Effector memory CD8-positive, alpha-beta T cell (primary cell): ENCODE measurements at regions not wholly inside any gene's neighbourhood (a gene's known extent, or its start where the extent isn't known, plus 50 kb on each side); places are given as distances from the start of the nearest gene placed in this dataset.

Source experiments
- ATAC-seq: fragments of 150-1000 bp; cut with Tn5 transposase; replicated peaks from 2 replicates; pipeline ENCODE4 v1.10.0; 2021; ENCODE audit warnings: mild to moderate bottlenecking, moderate library complexity
- DNase-seq, 3 experiments: peaks; one replicate each; pipeline ENCODE4 v3.0.0; 2021
- H3K27ac Mint-ChIP-seq, 2 donors: one replicate each; pipeline ENCODE4 v1.8.0; 2022; ENCODE audit warnings: mild to moderate bottlenecking in 2 of 2, mixed read lengths in 2 of 2, moderate library complexity in 2 of 2
- H3K27me3 Mint-ChIP-seq, 2 donors: one replicate each; pipeline ENCODE4 v1.8.0; 2022; ENCODE audit warnings: mixed read lengths in 2 of 2
- H3K36me3 Mint-ChIP-seq: one replicate; pipeline ENCODE4 v1.8.0; 2022; ENCODE audit warnings: mild to moderate bottlenecking, moderate library complexity, mixed read lengths; ENCODE audit not compliant: insufficient read depth
- H3K4me1 Mint-ChIP-seq, 2 donors: one replicate each; pipeline ENCODE4 v1.8.0; 2022; ENCODE audit warnings: low read depth in 2 of 2, mixed read lengths in 2 of 2
- H3K4me3 Mint-ChIP-seq, 2 donors: one replicate each; pipeline ENCODE4 v1.8.0; 2022; ENCODE audit warnings: mild to moderate bottlenecking in 2 of 2, mixed read lengths in 2 of 2, moderate library complexity in 2 of 2
- H3K9me3 Mint-ChIP-seq, 2 donors: one replicate each; pipeline ENCODE4 v1.8.0; 2022; ENCODE audit warnings: mixed read lengths in 2 of 2

GRCh38 chr3:22585911-22586310 is 617.2 kb upstream of the UBE2E2 start:
- H3K27ac Mint-ChIP-seq, result no peak overlapping the region
- no peak for DNase-seq
- ATAC-seq, result no peak
- no peak overlapping the region for H3K4me3 Mint-ChIP-seq
- no peaks in the 10 kb centered on the region for H3K36me3 Mint-ChIP-seq
- peaks cover 12 to 13% of the 10 kb centered on the region in 2 donors for H3K9me3 Mint-ChIP-seq
- H3K4me1 Mint-ChIP-seq, result no peaks in the 10 kb centered on the region
- H3K27me3 Mint-ChIP-seq, result no peaks in the 10 kb centered on the region

GRCh38 chr3:22587446-22587845 is 615.7 kb upstream of the UBE2E2 start:
- Mint-ChIP-seq H3K27me3 (no peaks in the 10 kb centered on the region), H3K4me3 (no peak overlapping the region), H3K4me1 (no peaks in the 10 kb centered on the region), H3K36me3 (no peaks in the 10 kb centered on the region), H3K9me3 (peaks cover 12 to 13% of the 10 kb centered on the region in 2 donors), H3K27ac (no peak overlapping the region)
- no peak for ATAC-seq
- no peak for DNase-seq

- Mint-ChIP-seq H3K27me3 (no peaks in the 10 kb centered on the region), H3K4me1 (no peaks in the 10 kb centered on the region), H3K36me3 (no peaks in the 10 kb centered on the region), H3K27ac (no peak overlapping the region), H3K4me3 (no peak overlapping the region), H3K9me3 (peaks cover 10 to 39% of the 10 kb centered on the region in 2 donors)
- no peak for DNase-seq
- no peak for ATAC-seq
Observed at GRCh38 chr3:22593638-22594037, 609.5 kb upstream of the UBE2E2 start.

- no peaks in the 10 kb centered on the region for H3K36me3 Mint-ChIP-seq
- ATAC-seq (no peak), DNase-seq (no peak)
- no peaks in the 10 kb centered on the region for H3K27me3 Mint-ChIP-seq
- H3K4me1 Mint-ChIP-seq, result no peaks in the 10 kb centered on the region
- H3K4me3 Mint-ChIP-seq, result no peak overlapping the region
- H3K9me3 Mint-ChIP-seq, result peaks cover 10 to 34% of the 10 kb centered on the region in 2 donors
- H3K27ac Mint-ChIP-seq, result no peak overlapping the region
Observed at GRCh38 chr3:22594990-22595389, 608.1 kb upstream of the UBE2E2 start.

GRCh38 chr3:22606461-22606860 is 596.7 kb upstream of the UBE2E2 start:
- DNase-seq, result no peak
- Mint-ChIP-seq H3K9me3 (peaks cover 4 to 15% of the 10 kb centered on the region in 2 donors), H3K27ac (no peak overlapping the region), H3K4me1 (no peaks in the 10 kb centered on the region), H3K27me3 (no peaks in the 10 kb centered on the region), H3K36me3 (no peaks in the 10 kb centered on the region), H3K4me3 (no peak overlapping the region)
- ATAC-seq, result no peak

GRCh38 chr3:22606938-22607337 is 596.2 kb upstream of the UBE2E2 start:
- Mint-ChIP-seq H3K4me3 (no peak overlapping the region), H3K27ac (no peak overlapping the region), H3K36me3 (no peaks in the 10 kb centered on the region), H3K9me3 (peaks cover 4 to 17% of the 10 kb centered on the region in 2 donors), H3K4me1 (no peaks in the 10 kb centered on the region), H3K27me3 (no peaks in the 10 kb centered on the region)
- no peak for ATAC-seq
- DNase-seq, result no peak

GRCh38 chr3:22608093-22608492 is 595.0 kb upstream of the UBE2E2 start:
- H3K27me3 Mint-ChIP-seq, result no peaks in the 10 kb centered on the region
- no peak for DNase-seq
- H3K27ac Mint-ChIP-seq, result no peak overlapping the region
- ATAC-seq, result no peak
- no peaks in the 10 kb centered on the region for H3K36me3 Mint-ChIP-seq
- no peaks in the 10 kb centered on the region for H3K4me1 Mint-ChIP-seq
- H3K9me3 Mint-ChIP-seq, result peaks cover 4 to 26% of the 10 kb centered on the region in 2 donors
- no peak overlapping the region for H3K4me3 Mint-ChIP-seq

GRCh38 chr3:22608721-22609120 is 594.4 kb upstream of the UBE2E2 start:
- H3K27ac Mint-ChIP-seq, result no peak overlapping the region
- no peak for ATAC-seq

GRCh38 chr3:22609139-22609538 is 594.0 kb upstream of the UBE2E2 start:
- Mint-ChIP-seq H3K36me3 (no peaks in the 10 kb centered on the region), H3K4me1 (no peaks in the 10 kb centered on the region), H3K9me3 (peaks cover 4 to 20% of the 10 kb centered on the region in 2 donors), H3K27me3 (no peaks in the 10 kb centered on the region), H3K27ac (no peak overlapping the region), H3K4me3 (no peak overlapping the region)
- ATAC-seq (no peak), DNase-seq (no peak)

More at GRCh38 chr3:22608721-22609120, 594.4 kb upstream of the UBE2E2 start:
- no peaks in the 10 kb centered on the region for H3K27me3 Mint-ChIP-seq
- no peak overlapping the region for H3K4me3 Mint-ChIP-seq
- no peaks in the 10 kb centered on the region for H3K4me1 Mint-ChIP-seq
- DNase-seq, result no peak
- no peaks in the 10 kb centered on the region for H3K36me3 Mint-ChIP-seq
- H3K9me3 Mint-ChIP-seq, result peaks cover 4 to 20% of the 10 kb centered on the region in 2 donors

GRCh38 chr3:22612927-22613326 is 590.2 kb upstream of the UBE2E2 start:
- ATAC-seq (no peak), DNase-seq (no peak)
- H3K27ac Mint-ChIP-seq, result no peak overlapping the region
- no peaks in the 10 kb centered on the region for H3K4me1 Mint-ChIP-seq
- H3K36me3 Mint-ChIP-seq, result no peaks in the 10 kb centered on the region
- H3K27me3 Mint-ChIP-seq, result no peaks in the 10 kb centered on the region
- peaks cover 6 to 18% of the 10 kb centered on the region in 2 donors for H3K9me3 Mint-ChIP-seq
- no peak overlapping the region for H3K4me3 Mint-ChIP-seq

- H3K27ac Mint-ChIP-seq, result no peak overlapping the region
- DNase-seq, result no peak
- ATAC-seq, result no peak
Observed at GRCh38 chr3:22615790-22616189, 587.3 kb upstream of the UBE2E2 start.

GRCh38 chr3:22617372-22617771 is 585.8 kb upstream of the UBE2E2 start:
- H3K9me3 Mint-ChIP-seq, result peaks cover 5 to 6% of the 10 kb centered on the region in 2 donors
- no peaks in the 10 kb centered on the region for H3K27me3 Mint-ChIP-seq
- H3K36me3 Mint-ChIP-seq, result no peaks in the 10 kb centered on the region
- no peak overlapping the region for H3K4me3 Mint-ChIP-seq
- ATAC-seq (no peak), DNase-seq (no peak)
- H3K4me1 Mint-ChIP-seq, result no peaks in the 10 kb centered on the region
- H3K27ac Mint-ChIP-seq, result no peak overlapping the region

More at GRCh38 chr3:22615790-22616189, 587.3 kb upstream of the UBE2E2 start:
- Mint-ChIP-seq H3K9me3 (peaks cover 5 to 13% of the 10 kb centered on the region in 2 donors), H3K4me3 (no peak overlapping the region), H3K27me3 (no peaks in the 10 kb centered on the region), H3K36me3 (no peaks in the 10 kb centered on the region), H3K4me1 (no peaks in the 10 kb centered on the region)

GRCh38 chr3:22620498-22620897 is 582.6 kb upstream of the UBE2E2 start:
- H3K36me3 Mint-ChIP-seq, result no peaks in the 10 kb centered on the region
- no peaks in the 10 kb centered on the region for H3K27me3 Mint-ChIP-seq
- DNase-seq (no peak), ATAC-seq (no peak)
- H3K4me3 Mint-ChIP-seq, result no peak overlapping the region
- H3K9me3 Mint-ChIP-seq, result peaks cover 4 to 8% of the 10 kb centered on the region in 2 donors
- no peak overlapping the region for H3K27ac Mint-ChIP-seq
- H3K4me1 Mint-ChIP-seq, result no peaks in the 10 kb centered on the region

GRCh38 chr3:22621205-22621809 is 581.8 kb upstream of the UBE2E2 start:
- Mint-ChIP-seq H3K4me1 (no peaks in the 10 kb centered on the region), H3K36me3 (no peaks in the 10 kb centered on the region), H3K27me3 (no peaks in the 10 kb centered on the region), H3K4me3 (no peak overlapping the region), H3K27ac (no peak overlapping the region), H3K9me3 (peaks cover 2 to 8% of the 10 kb centered on the region in 2 donors)
- ATAC-seq (no peak), DNase-seq (no peak)
